GM19395 (cell line): ENCODE measurements at regions not wholly inside any gene's neighbourhood (a gene's known extent, or its start where the extent isn't known, plus 50 kb on each side); places are given as distances from the start of the nearest gene placed in this dataset.

ENCODE experiments used
- ATAC-seq: cut with Tn5 transposase; IDR thresholded peaks from one replicate; pipeline ENCODE4 v1.9.1; 2021; ENCODE audit warnings: mild to moderate bottlenecking, moderate library complexity; ENCODE audit not compliant: unreplicated experiment

GRCh38 chr13:47372751-47373150, 475.9 kb upstream of the HTR2A start:
- no peak for ATAC-seq

GRCh38 chr13:47351798-47352197, 454.9 kb upstream of the HTR2A start:
- ATAC-seq, result no peak

- no peak for ATAC-seq
Measured at GRCh38 chr13:47350334-47351124, 453.7 kb upstream of the HTR2A start.

- ATAC-seq, result no peak
Measured at GRCh38 chr13:47349211-47349610, 452.4 kb upstream of the HTR2A start.

GRCh38 chr13:47337781-47338507, 441.1 kb upstream of the HTR2A start:
- no peak for ATAC-seq

- no peak for ATAC-seq
Measured at GRCh38 chr13:47334173-47334572, 437.3 kb upstream of the HTR2A start.

- no peak for ATAC-seq
Measured at GRCh38 chr13:47332149-47332548, 435.3 kb upstream of the HTR2A start.

- ATAC-seq, result no peak
Measured at GRCh38 chr13:47330031-47330430, 433.2 kb upstream of the HTR2A start.

- ATAC-seq, result no peak
Measured at GRCh38 chr13:47327861-47328260, 431.0 kb upstream of the HTR2A start.

GRCh38 chr13:47326061-47326460, 429.2 kb upstream of the HTR2A start:
- ATAC-seq, result no peak

GRCh38 chr13:47317356-47317755, 420.5 kb upstream of the HTR2A start:
- ATAC-seq, result no peak

GRCh38 chr13:47310401-47310800, 413.5 kb upstream of the HTR2A start:
- ATAC-seq, result no peak

GRCh38 chr13:47306991-47307390, 410.1 kb upstream of the HTR2A start:
- ATAC-seq, result no peak

GRCh38 chr13:47303626-47304025, 406.8 kb upstream of the HTR2A start:
- ATAC-seq, result no peak

- ATAC-seq, result no peak
Measured at GRCh38 chr13:47299304-47299703, 402.5 kb upstream of the HTR2A start.

GRCh38 chr13:47298506-47298905, 401.7 kb upstream of the HTR2A start:
- ATAC-seq, result no peak

- no peak for ATAC-seq
Measured at GRCh38 chr13:47294691-47295090, 397.8 kb upstream of the HTR2A start.

GRCh38 chr13:47291107-47291656, 394.3 kb upstream of the HTR2A start:
- no peak for ATAC-seq

GRCh38 chr13:47289567-47289966, 392.7 kb upstream of the HTR2A start:
- ATAC-seq, result no peak

- no peak for ATAC-seq
Measured at GRCh38 chr13:47288546-47288945, 391.7 kb upstream of the HTR2A start.

- no peak for ATAC-seq
Measured at GRCh38 chr13:47287291-47287751, 390.5 kb upstream of the HTR2A start.

- no peak for ATAC-seq
Measured at GRCh38 chr13:47281991-47282390, 385.1 kb upstream of the HTR2A start.
